ENCODE measurements at regions not wholly inside any gene's neighbourhood (a gene's known extent, or its start where the extent isn't known, plus 50 kb on each side); places are given as distances from the start of the nearest gene placed in this dataset.

DNA sequence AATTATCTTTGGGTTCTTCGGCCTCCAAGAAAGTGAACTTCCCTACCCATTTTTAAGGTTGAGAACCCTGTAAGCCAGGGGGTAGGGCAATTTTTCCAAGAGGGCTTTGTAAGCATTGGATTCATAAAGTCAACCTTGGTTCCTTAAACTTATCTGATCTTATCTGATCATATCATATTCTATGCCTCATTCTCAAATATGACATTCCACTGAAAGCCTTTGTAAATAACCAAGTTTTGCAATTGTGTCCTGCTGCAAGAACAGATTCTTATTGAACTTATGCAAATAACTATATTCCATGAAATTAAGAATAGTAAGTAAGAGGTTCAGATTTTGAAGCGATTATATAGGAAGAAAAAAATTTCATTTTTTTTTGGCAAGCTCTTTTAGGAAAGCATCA, 649.5 kb downstream of the LRRC70 start:
- H3K27ac ChIP-seq = no peak overlapping the region
- H3K36me3 ChIP-seq (replicated peaks in 1 of 2; ENCODE audit: insufficient read depth in 1 of 2, low read depth in 2 of 2) = no peaks in the 10 kb centered on the region
- intact Hi-C loops (cut with DNase I) = no loop called here
- no peaks in the 10 kb centered on the region for H3K9me3 ChIP-seq
- ATAC-seq = no peak
- no peaks in the 10 kb centered on the region for H3K4me1 ChIP-seq
- H3K27me3 ChIP-seq = no peaks in the 10 kb centered on the region
- DNase-seq = no peak
- 70 to 84% methylated on average over 2 of the region's 2 CpGs for WGBS, 2 donors
- TF ChIP-seq POLR2A (IDR thresholded peaks at IDR 0.05) = no peak
- TF ChIP-seq, protein P1, sequence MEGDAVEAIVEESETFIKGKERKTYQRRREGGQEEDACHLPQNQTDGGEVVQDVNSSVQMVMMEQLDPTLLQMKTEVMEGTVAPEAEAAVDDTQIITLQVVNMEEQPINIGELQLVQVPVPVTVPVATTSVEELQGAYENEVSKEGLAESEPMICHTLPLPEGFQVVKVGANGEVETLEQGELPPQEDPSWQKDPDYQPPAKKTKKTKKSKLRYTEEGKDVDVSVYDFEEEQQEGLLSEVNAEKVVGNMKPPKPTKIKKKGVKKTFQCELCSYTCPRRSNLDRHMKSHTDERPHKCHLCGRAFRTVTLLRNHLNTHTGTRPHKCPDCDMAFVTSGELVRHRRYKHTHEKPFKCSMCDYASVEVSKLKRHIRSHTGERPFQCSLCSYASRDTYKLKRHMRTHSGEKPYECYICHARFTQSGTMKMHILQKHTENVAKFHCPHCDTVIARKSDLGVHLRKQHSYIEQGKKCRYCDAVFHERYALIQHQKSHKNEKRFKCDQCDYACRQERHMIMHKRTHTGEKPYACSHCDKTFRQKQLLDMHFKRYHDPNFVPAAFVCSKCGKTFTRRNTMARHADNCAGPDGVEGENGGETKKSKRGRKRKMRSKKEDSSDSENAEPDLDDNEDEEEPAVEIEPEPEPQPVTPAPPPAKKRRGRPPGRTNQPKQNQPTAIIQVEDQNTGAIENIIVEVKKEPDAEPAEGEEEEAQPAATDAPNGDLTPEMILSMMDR (IDR thresholded peaks at IDR 0.05) = no peak
- no peak overlapping the region for H3K4me3 ChIP-seq

DNA sequence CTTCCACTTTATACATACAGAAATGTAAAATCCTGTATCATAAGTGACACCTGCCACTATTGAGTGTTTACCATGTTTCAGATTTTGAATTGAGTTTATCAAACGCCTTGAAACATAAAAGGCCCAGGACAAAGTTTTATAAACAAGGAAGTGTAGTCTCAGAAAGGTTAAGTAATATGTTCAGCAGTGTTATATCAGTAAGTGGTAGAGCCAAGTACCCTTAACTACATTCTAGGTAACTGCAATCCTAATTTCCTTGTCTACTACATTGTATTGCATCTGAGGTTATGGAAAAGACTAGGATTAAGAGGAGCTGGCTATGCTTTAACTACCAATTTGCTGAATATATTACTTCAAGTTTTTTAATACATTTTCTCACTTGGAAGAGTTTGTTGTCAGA, 641.6 kb downstream of the LRRC70 start:
- Histone ChIP-seq H3K4me3 (no peak overlapping the region), H3K27me3 (no peaks in the 10 kb centered on the region), H3K9me3 (no peaks in the 10 kb centered on the region), H3K27ac (no peak overlapping the region), H3K4me1 (no peaks in the 10 kb centered on the region), H3K36me3 (replicated peaks in 1 of 2; ENCODE audit: insufficient read depth in 1 of 2, low read depth in 2 of 2) (no peaks in the 10 kb centered on the region)
- 29 to 37% methylated on average over 1 of the region's 1 CpG for WGBS, 2 donors
- intact Hi-C loops (cut with DNase I) = no loop called here
- DNase-seq (no peak), ATAC-seq (no peak)
- TF ChIP-seq, protein P1 (IDR thresholded peaks at IDR 0.05) = no peak
- no peak for TF ChIP-seq POLR2A (IDR thresholded peaks at IDR 0.05)

GRCh38 chr5:63217422-63217821, 638.8 kb downstream of the LRRC70 start:
- Histone ChIP-seq H3K27me3 (no peaks in the 10 kb centered on the region), H3K4me1 (no peaks in the 10 kb centered on the region), H3K9me3 (no peaks in the 10 kb centered on the region), H3K4me3 (no peak overlapping the region), H3K27ac (no peak overlapping the region), H3K36me3 (replicated peaks in 1 of 2; ENCODE audit: insufficient read depth in 1 of 2, low read depth in 2 of 2) (no peaks in the 10 kb centered on the region)
- 72% methylated on average over 4 of the region's 4 CpGs for WGBS, 2 donors
- no peak for ATAC-seq
- TF ChIP-seq, protein P1 (IDR thresholded peaks at IDR 0.05) = no peak
- TF ChIP-seq POLR2A (IDR thresholded peaks at IDR 0.05) = no peak
- intact Hi-C loops (cut with DNase I) = no loop called here
- DNase-seq = no peak

DNA sequence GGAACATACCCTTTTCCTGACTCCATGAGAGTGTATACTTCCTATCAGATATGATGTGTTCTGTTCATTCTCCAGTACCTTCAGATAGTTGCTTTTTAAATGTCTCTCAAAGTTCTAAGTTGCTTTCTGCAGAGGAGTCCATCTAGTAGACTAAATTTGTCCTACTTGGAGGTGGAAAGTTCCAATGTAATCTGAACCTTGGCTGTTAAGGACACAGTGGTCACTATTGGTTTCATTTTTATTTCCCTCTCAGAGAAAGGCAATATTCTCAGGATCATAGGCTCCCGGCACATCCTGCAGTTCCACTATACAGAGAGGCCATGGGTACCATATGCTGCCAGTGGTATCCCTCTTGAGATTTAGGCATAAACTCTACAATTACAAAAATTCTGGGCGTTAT, 634.6 kb downstream of the LRRC70 start:
- no peak for DNase-seq
- no peak for ATAC-seq
- H3K27me3 ChIP-seq = no peaks in the 10 kb centered on the region
- no peaks in the 10 kb centered on the region for H3K36me3 ChIP-seq (replicated peaks in 1 of 2; ENCODE audit: insufficient read depth in 1 of 2, low read depth in 2 of 2)
- no peak overlapping the region for H3K27ac ChIP-seq
- peaks cover 6% of the 10 kb centered on the region for H3K4me1 ChIP-seq
- intact Hi-C loops (cut with DNase I) = no loop called here
- no peaks in the 10 kb centered on the region for H3K9me3 ChIP-seq
- WGBS, 2 donors = 64 to 70% methylated on average over 2 of the region's 2 CpGs
- TF ChIP-seq POLR2A (IDR thresholded peaks at IDR 0.05) = no peak
- TF ChIP-seq, protein P1 (IDR thresholded peaks at IDR 0.05) = no peak
- no peak overlapping the region for H3K4me3 ChIP-seq

GRCh38 chr5:63211448-63212132, 633.0 kb downstream of the LRRC70 start:
- no peak overlapping the region for H3K4me3 ChIP-seq
- no peak overlapping the region for H3K27ac ChIP-seq
- WGBS, 2 donors = 26 to 32% methylated on average over 2 of the region's 2 CpGs
- no peak for DNase-seq
- H3K4me1 ChIP-seq = peaks cover 6% of the 10 kb centered on the region
- no peaks in the 10 kb centered on the region for H3K36me3 ChIP-seq (replicated peaks in 1 of 2; ENCODE audit: insufficient read depth in 1 of 2, low read depth in 2 of 2)
- TF ChIP-seq, protein P1 (IDR thresholded peaks at IDR 0.05) = no peak
- TF ChIP-seq POLR2A (IDR thresholded peaks at IDR 0.05) = no peak
- H3K9me3 ChIP-seq = no peaks in the 10 kb centered on the region
- intact Hi-C loops (cut with DNase I) = no loop called here
- H3K27me3 ChIP-seq = no peaks in the 10 kb centered on the region
- ATAC-seq = no peak
